ENCODE measurements at regions not wholly inside any gene's neighbourhood (a gene's known extent, or its start where the extent isn't known, plus 50 kb on each side); places are given as distances from the start of the nearest gene placed in this dataset.

- in situ Hi-C loops (cut with MboI; ENCODE audit: low sequenced_read_pairs, unreplicated experiment): no loop called here
- no peak for TF ChIP-seq CTCF (IDR thresholded peaks at IDR 0.05; ENCODE audit: borderline replicate concordance, control extremely low read depth, extremely low read depth, insufficient read depth, missing control alignments)
- DNase-seq (ENCODE audit: low spot score): no peak
Observed at GRCh38 chr10:29098423-29098822, 190.4 kb upstream of the LYZL1 start.

GRCh38 chr10:29099001-29099400 lies 189.9 kb upstream of the LYZL1 start:
- no peak for TF ChIP-seq CTCF (IDR thresholded peaks at IDR 0.05; ENCODE audit: borderline replicate concordance, control extremely low read depth, extremely low read depth, insufficient read depth, missing control alignments)
- DNase-seq (ENCODE audit: low spot score): no peak

GRCh38 chr10:29099415-29099814 lies 189.5 kb upstream of the LYZL1 start:
- no peak for DNase-seq (ENCODE audit: low spot score)
- no peak for TF ChIP-seq CTCF (IDR thresholded peaks at IDR 0.05; ENCODE audit: borderline replicate concordance, control extremely low read depth, extremely low read depth, insufficient read depth, missing control alignments)
- in situ Hi-C loops (cut with MboI; ENCODE audit: low sequenced_read_pairs, unreplicated experiment): no loop called here

More at GRCh38 chr10:29099001-29099400, 189.9 kb upstream of the LYZL1 start:
- in situ Hi-C loops (cut with MboI; ENCODE audit: low sequenced_read_pairs, unreplicated experiment): no loop called here

- in situ Hi-C loops (cut with MboI; ENCODE audit: low sequenced_read_pairs, unreplicated experiment): no loop called here
- no peak for DNase-seq (ENCODE audit: low spot score)
- no peak for TF ChIP-seq CTCF (IDR thresholded peaks at IDR 0.05; ENCODE audit: borderline replicate concordance, control extremely low read depth, extremely low read depth, insufficient read depth, missing control alignments)
Observed at GRCh38 chr10:29100505-29100904, 188.4 kb upstream of the LYZL1 start.

- no peak for DNase-seq (ENCODE audit: low spot score)
- TF ChIP-seq CTCF (IDR thresholded peaks at IDR 0.05; ENCODE audit: borderline replicate concordance, control extremely low read depth, extremely low read depth, insufficient read depth, missing control alignments): no peak
- in situ Hi-C loops (cut with MboI; ENCODE audit: low sequenced_read_pairs, unreplicated experiment): no loop called here
Observed at GRCh38 chr10:29102233-29102632, 186.6 kb upstream of the LYZL1 start.

DNA sequence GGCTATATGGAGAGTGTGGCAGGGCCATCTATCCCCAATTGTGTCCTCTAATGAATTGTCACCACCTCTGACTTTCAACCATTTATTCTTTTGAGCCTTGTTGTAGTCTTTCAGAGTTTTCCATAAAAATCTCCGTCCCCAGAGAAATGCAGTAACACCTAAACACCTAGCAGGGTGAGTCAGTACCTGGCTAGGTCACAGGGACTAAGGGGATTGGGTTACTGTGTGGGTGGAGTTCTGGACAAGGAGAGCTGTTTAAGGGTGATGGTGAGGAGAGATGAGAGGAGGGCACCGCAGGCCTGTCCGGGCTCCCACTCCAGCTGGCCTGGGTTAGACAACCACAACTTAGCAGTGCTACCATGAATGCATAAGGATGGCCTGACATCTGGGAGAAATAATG lies 186.2 kb upstream of the LYZL1 start:
- in situ Hi-C loops (cut with MboI; ENCODE audit: low sequenced_read_pairs, unreplicated experiment): no loop called here
- no peak for DNase-seq (ENCODE audit: low spot score)
- TF ChIP-seq CTCF (IDR thresholded peaks at IDR 0.05; ENCODE audit: borderline replicate concordance, control extremely low read depth, extremely low read depth, insufficient read depth, missing control alignments): no peak
